Hepatocyte (in vitro differentiated cells): ENCODE measurements at regions not wholly inside any gene's neighbourhood (a gene's known extent, or its start where the extent isn't known, plus 50 kb on each side); places are given as distances from the start of the nearest gene placed in this dataset.

Source experiments
- CTCF ChIP-seq: fragments of 200-600 bp; sonication (generic); IDR thresholded peaks from 2 replicates; pipeline ENCODE4 v1.5.1; 2016; ENCODE audit warnings: antibody characterized with exemption, mild to moderate bottlenecking; ENCODE audit not compliant: poor library complexity
- EZH2 ChIP-seq: fragments of 200-600 bp; sonication (generic); IDR thresholded peaks from 2 replicates; pipeline ENCODE4 v1.6.1; 2016; ENCODE audit warnings: antibody characterized with exemption, mild to moderate bottlenecking, borderline replicate concordance

DNA sequence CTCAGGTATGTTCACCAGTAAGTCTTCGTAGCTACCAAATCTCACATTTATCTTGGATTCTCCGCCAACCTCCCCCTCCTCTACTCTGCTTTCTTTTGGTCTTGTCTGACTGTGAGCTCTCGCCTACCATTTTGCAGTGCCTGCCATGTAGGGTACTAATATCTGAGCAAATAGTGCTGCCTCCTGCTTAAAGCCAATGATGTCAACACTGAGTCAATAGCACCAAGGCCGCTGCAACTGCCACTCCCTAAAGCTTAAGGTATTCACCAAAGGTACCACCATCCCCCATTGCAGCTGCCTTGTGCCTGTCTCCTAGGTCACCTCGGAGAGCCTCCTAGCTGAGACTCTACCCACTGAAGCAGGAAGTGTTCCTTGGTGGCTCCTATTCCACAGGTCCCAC lies 114.8 kb upstream of the FUT8 start:
- TF ChIP-seq CTCF = no peak
- no peak for TF ChIP-seq EZH2
